K562 (cell line): ENCODE measurements at regions not wholly inside any gene's neighbourhood (a gene's known extent, or its start where the extent isn't known, plus 50 kb on each side); places are given as distances from the start of the nearest gene placed in this dataset.

Source experiments
- ATAC-seq: fragments of 200-7000 bp; cut with Tn5 transposase; 3 replicates; pipeline ENCODE4 v1.9.1; 2020; ENCODE audit warnings: moderate library complexity
- BruUV-seq: library from RNA; stranded (reverse); fragments of 400-500 nt; replicated peaks from 2 replicates; lab custom pipeline; 2021; lab: Mats Ljungman, UMichigan
- CTCF ChIA-PET: fragments of 300-600 bp; formaldehyde crosslinking; extraction: SDS; loops from one replicate; lab custom pipeline; 2021; ENCODE audit warnings: low intra/inter-chr PET ratio; lab: Yijun Ruan, JAX
- POLR2A ChIA-PET: fragments of 300-600, 350-650 bp; sonication (Branson Sonifier 250); formaldehyde crosslinking; extraction: SDS; loops from one replicate; lab custom pipeline; 2021; ENCODE audit warnings: antibody characterized with exemption, inconsistent platforms; lab: Yijun Ruan, JAX
- DNase-seq, 4 experiments: peaks; one replicate each; pipeline versions ENCODE4 v3.0.0 to v3.0.0-alpha.2; 2011 to 2018; ENCODE audit warnings: low spot score in 3 of 4, mixed read lengths in 3 of 4; ENCODE audit errors: extremely low read depth in 1 of 4
- FAIRE-seq: peaks from 2 replicates; lab custom pipeline; 2011; peaks lifted over from hg19 to GRCh38; lab: Jason Lieb, UNC
- H2AFZ ChIP-seq: 2 replicates; pipeline ENCODE4 v1.6.0; 2011; ENCODE audit warnings: low read depth, low read length, control low read depth, inconsistent platforms
- H3K27ac ChIP-seq: fragments of 200-600 bp; 3 replicates; pipeline ENCODE4 v1.8.0; 2011; ENCODE audit warnings: low read depth, mild to moderate bottlenecking, control low read depth, inconsistent platforms, low read length, moderate library complexity, mixed read lengths; ENCODE audit errors: extremely low read depth
- H3K27me3 ChIP-seq, 2 experiments: fragments of 300-600 bp in 1 of 2; 2 replicates in 1 of 2; 3 replicates in 1 of 2; pipeline versions ENCODE4 v1.6.0 to v1.8.0; 2011; ENCODE audit warnings: inconsistent platforms in 2 of 2, low read length in 2 of 2, mild to moderate bottlenecking in 1 of 2, mixed read lengths in 1 of 2, moderate library complexity in 1 of 2; ENCODE audit not compliant: control insufficient read depth in 2 of 2, insufficient read depth in 2 of 2
- H3K36me3 ChIP-seq: fragments of 300-600 bp; 3 replicates; pipeline ENCODE4 v1.8.0; 2011; ENCODE audit warnings: mild to moderate bottlenecking, low read length, inconsistent platforms; ENCODE audit not compliant: control insufficient read depth, insufficient read depth
- H3K4me1 ChIP-seq, 2 experiments: fragments of 200-600 bp in 1 of 2; replicated peaks in 1 of 2; 2 replicates in 1 of 2; 3 replicates in 1 of 2; pipeline versions ENCODE4 v1.5.1 to v1.8.0; 2011; ENCODE audit warnings: inconsistent platforms in 2 of 2, low read length in 2 of 2, mild to moderate bottlenecking in 1 of 2, mixed read lengths in 1 of 2, moderate library complexity in 1 of 2; ENCODE audit not compliant: control insufficient read depth in 2 of 2, insufficient read depth in 2 of 2
- H3K4me2 ChIP-seq: 2 replicates; pipeline ENCODE4 v1.6.1; 2011; ENCODE audit warnings: low read length, control low read depth, inconsistent platforms, mixed read lengths; ENCODE audit not compliant: insufficient read depth
- H3K4me3 ChIP-seq: fragments of 200-600 bp; sonication (generic), shearing (Covaris generic); 2 replicates; pipeline ENCODE4 v1.5.1; 2016; ENCODE audit warnings: control low read depth, inconsistent platforms
- H3K79me2 ChIP-seq: fragments of 200-600 bp; 3 replicates; pipeline ENCODE4 v1.8.0; 2011; ENCODE audit warnings: low read length, inconsistent platforms; ENCODE audit not compliant: control insufficient read depth, insufficient read depth
- H3K9ac ChIP-seq, 2 experiments: 2 replicates each; pipeline versions ENCODE4 v1.6.0 to v1.6.1; 2011; ENCODE audit warnings: low read depth in 2 of 2, low read length in 2 of 2, control low read depth in 1 of 2, inconsistent platforms in 1 of 2, mild to moderate bottlenecking in 1 of 2, mixed read lengths in 1 of 2; ENCODE audit not compliant: insufficient read depth in 1 of 2
- H3K9me1 ChIP-seq: one replicate; pipeline ENCODE4 v1.6.0; 2011; ENCODE audit warnings: inconsistent platforms, mild to moderate bottlenecking, low read length, moderate library complexity; ENCODE audit not compliant: control insufficient read depth, insufficient read depth
- H3K9me3 ChIP-seq: replicated peaks from 2 replicates; pipeline ENCODE4 v1.5.1; 2011; ENCODE audit warnings: low read depth, low read length, inconsistent platforms; ENCODE audit not compliant: control insufficient read depth, insufficient read depth
- H4K20me1 ChIP-seq: replicated peaks from 2 replicates; pipeline ENCODE4 v1.6.1; 2011; ENCODE audit warnings: low read length, inconsistent platforms, mixed read lengths; ENCODE audit not compliant: control insufficient read depth, insufficient read depth
- CEBPB ChIP-seq: fragments of 450-650 bp; IDR thresholded peaks from 2 replicates; pipeline ENCODE4 v1.6.1; 2016; ENCODE audit warnings: missing genetic modification characterization, missing compliant biosample characterization
- CEBPG ChIP-seq, 3 experiments: fragments of 200-800 bp in 1 of 3; sonication (Bioruptor generic) in 1 of 3; sonication (generic) in 1 of 3; formaldehyde crosslinking in 1 of 3; IDR thresholded peaks in 2 of 3; conservative IDR thresholded peaks in 1 of 3; 2 replicates each; pipeline versions ENCODE4 v1.6.1 to v1.8.0; 2016 to 2022; ENCODE audit warnings: missing compliant biosample characterization in 2 of 3, missing genetic modification characterization in 2 of 3, mild to moderate bottlenecking in 1 of 3, missing genetic modification reagents in 1 of 3
- GTF2F1 ChIP-seq: IDR thresholded peaks from 2 replicates; pipeline ENCODE4 v1.6.1; 2011; ENCODE audit warnings: low read depth, low read length, improper control_type of control experiment
- LARP7 ChIP-seq: fragments of 450-650 bp; IDR thresholded peaks from 2 replicates; pipeline ENCODE4 v1.6.1; 2016
- MEIS2 ChIP-seq: fragments of 450-650 bp; IDR thresholded peaks from 2 replicates; pipeline ENCODE4 v1.6.1; 2014; ENCODE audit warnings: mild to moderate bottlenecking; ENCODE audit not compliant: partially characterized antibody
- MTA1 ChIP-seq: fragments of 450-650 bp; IDR thresholded peaks from 2 replicates; pipeline ENCODE4 v1.6.1; 2017; ENCODE audit warnings: borderline replicate concordance
- WGBS: fragments of 100-300 bp; shearing (Covaris generic); methylation state at CpG from one replicate; pipeline ENCODE4 v1.1.6; 2016; ENCODE audit warnings: low coverage, mixed read lengths; ENCODE audit not compliant: insufficient coverage; ENCODE audit errors: missing lambda C conversion rate; 5-methylcytosine and 5-hydroxymethylcytosine counted together
- in situ Hi-C: fragments of 300-500 bp; cut with MboI; formaldehyde crosslinking; loops from 4 replicates; pipeline ENCODE4 v1.15.0; 2018; ENCODE audit warnings: inconsistent platforms, mixed read lengths
- intact Hi-C: fragments of 100-400 bp; cut with micrococcal nuclease; formaldehyde crosslinking; loops from 2 replicates; pipeline ENCODE4 v1.14.2; 2022
- TF ChIP-seq, protein P1 (sequence below): sonication (generic); formaldehyde crosslinking; IDR thresholded peaks from 2 replicates; pipeline ENCODE4 v1.8.0; 2023; ENCODE audit warnings: mild to moderate bottlenecking, missing genetic modification reagents
- TF ChIP-seq, protein P2 (sequence below): IDR thresholded peaks from 2 replicates; pipeline ENCODE4 v1.6.1; 2016; ENCODE audit warnings: missing genetic modification characterization, missing compliant biosample characterization
- TF ChIP-seq, protein P3 (sequence below): fragments of 450-650 bp; conservative IDR thresholded peaks from 2 replicates; pipeline ENCODE4 v1.6.1; 2016; ENCODE audit warnings: missing genetic modification characterization, low read depth, mild to moderate bottlenecking, control low read depth, missing compliant biosample characterization

DNA sequence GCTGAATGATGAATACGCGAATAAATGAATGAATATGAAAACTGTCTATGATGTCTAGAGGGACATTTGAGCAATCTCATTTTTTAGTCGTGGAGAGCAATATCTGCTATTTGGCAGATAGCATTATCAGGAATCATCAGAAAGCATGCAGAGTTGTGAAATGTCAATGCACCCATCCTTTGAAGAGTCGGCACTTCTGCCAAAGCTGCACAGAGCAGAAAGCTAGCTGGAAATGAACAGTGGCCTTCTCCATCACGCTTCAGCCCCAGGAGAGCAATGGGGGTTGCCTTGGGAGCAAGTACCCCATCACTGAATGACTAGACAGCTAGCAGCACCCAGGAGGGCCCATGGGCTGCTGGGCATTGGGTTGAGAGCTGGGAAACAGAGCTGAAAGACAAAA is 69.1 kb upstream of the PROK2 start:
- 0% methylated on average over 5 of the region's 5 CpGs for WGBS
- no peak for ATAC-seq
- Histone ChIP-seq H3K4me2 (no peak overlapping the region), H3K27ac (no peak overlapping the region), H3K79me2 (no peaks in the 10 kb centered on the region), H3K27me3 (peaks cover 10 to 25% of the 10 kb centered on the region in 2 experiments; a peak in 4 of 5 replicates), H2AFZ (no peak overlapping the region), H3K4me1 (no peaks in the 10 kb centered on the region), H3K9me3 (no peaks in the 10 kb centered on the region), H3K9me1 (no peaks in the 10 kb centered on the region), H4K20me1 (no peaks in the 10 kb centered on the region), H3K9ac (no peak overlapping the region), H3K36me3 (no peaks in the 10 kb centered on the region), H3K4me3 (no peak overlapping the region)
- POLR2A ChIA-PET, result interaction anchor here (0.8 kb wide), 1 partner anchor 105 kb away, joined by 3 read pairs; no protein-coding TSS in a partner anchor
- in situ Hi-C loops (loop anchor here (5.0 kb wide), 1 partner anchor 122 kb away; no protein-coding TSS in a partner anchor), intact Hi-C loops (no loop called here)
- no TSS peak for BruUV-seq
- CTCF ChIA-PET, result no interaction called here
- FAIRE-seq, result no peak
- TF ChIP-seq CEBPG (CRISPR knock-in tag; IDR thresholded peaks at IDR 0.05), result no peak
- TF ChIP-seq CEBPG (tag; conservative IDR thresholded peaks at IDR 0.05 in 1 of 2, IDR thresholded peaks at IDR 0.05 in 1 of 2), result peak; percentile 48 to 50; a peak in 1 of 4 replicates
- TF ChIP-seq CEBPB (tag), result peak; percentile 79
- TF ChIP-seq MTA1, result no peak
- DNase-seq, result no peak

DNA sequence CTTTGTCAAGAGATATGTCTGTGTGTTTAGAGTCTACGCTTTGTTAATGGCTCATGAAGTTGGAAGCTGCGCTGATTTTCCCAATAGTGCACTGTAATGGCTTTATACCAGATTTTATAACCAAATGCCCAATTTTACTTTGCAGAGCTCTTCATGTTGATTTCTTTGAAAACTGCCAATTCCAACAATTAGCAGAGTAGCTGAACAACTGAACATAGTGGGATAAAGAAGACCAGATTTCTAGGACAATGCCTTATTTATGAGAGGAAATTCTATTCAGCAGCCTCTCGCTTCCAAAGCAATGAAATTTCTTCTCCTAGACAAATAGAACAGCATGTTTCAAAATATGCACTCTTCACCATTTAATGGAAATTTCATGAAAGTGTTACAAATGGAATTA is 66.9 kb upstream of the PROK2 start:
- WGBS, result 0% methylated on average over 3 of the region's 3 CpGs
- FAIRE-seq (no peak), ATAC-seq (no peak), DNase-seq (no peak)
- ChIA-PET POLR2A (no interaction called here), CTCF (no interaction called here)
- Histone ChIP-seq H2AFZ (no peak overlapping the region), H3K4me1 (no peaks in the 10 kb centered on the region), H3K4me3 (no peak overlapping the region), H3K4me2 (no peak overlapping the region), H3K79me2 (no peaks in the 10 kb centered on the region), H3K9me3 (no peaks in the 10 kb centered on the region), H3K36me3 (no peaks in the 10 kb centered on the region), H3K27me3 (peaks cover 10 to 21% of the 10 kb centered on the region in 2 experiments; a peak in 4 of 5 replicates), H4K20me1 (no peaks in the 10 kb centered on the region), H3K27ac (no peak overlapping the region), H3K9ac (no peak overlapping the region), H3K9me1 (no peaks in the 10 kb centered on the region)
- in situ Hi-C loops, result loop anchor here (5.0 kb wide), 1 partner anchor 120 kb away; no protein-coding TSS in a partner anchor
- no TSS peak for BruUV-seq
- intact Hi-C loops, result no loop called here
- TF ChIP-seq, protein P1, sequence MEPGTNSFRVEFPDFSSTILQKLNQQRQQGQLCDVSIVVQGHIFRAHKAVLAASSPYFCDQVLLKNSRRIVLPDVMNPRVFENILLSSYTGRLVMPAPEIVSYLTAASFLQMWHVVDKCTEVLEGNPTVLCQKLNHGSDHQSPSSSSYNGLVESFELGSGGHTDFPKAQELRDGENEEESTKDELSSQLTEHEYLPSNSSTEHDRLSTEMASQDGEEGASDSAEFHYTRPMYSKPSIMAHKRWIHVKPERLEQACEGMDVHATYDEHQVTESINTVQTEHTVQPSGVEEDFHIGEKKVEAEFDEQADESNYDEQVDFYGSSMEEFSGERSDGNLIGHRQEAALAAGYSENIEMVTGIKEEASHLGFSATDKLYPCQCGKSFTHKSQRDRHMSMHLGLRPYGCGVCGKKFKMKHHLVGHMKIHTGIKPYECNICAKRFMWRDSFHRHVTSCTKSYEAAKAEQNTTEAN (CRISPR knock-in tag), result no peak
- TF ChIP-seq GTF2F1 (no peak), LARP7 (no peak), MEIS2 (no peak)
- TF ChIP-seq, protein P2, sequence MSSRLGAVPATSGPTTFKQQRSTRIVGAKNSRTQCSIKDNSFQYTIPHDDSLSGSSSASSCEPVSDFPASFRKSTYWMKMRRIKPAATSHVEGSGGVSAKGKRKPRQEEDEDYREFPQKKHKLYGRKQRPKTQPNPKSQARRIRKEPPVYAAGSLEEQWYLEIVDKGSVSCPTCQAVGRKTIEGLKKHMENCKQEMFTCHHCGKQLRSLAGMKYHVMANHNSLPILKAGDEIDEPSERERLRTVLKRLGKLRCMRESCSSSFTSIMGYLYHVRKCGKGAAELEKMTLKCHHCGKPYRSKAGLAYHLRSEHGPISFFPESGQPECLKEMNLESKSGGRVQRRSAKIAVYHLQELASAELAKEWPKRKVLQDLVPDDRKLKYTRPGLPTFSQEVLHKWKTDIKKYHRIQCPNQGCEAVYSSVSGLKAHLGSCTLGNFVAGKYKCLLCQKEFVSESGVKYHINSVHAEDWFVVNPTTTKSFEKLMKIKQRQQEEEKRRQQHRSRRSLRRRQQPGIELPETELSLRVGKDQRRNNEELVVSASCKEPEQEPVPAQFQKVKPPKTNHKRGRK, result no peak
- TF ChIP-seq, protein P3, sequence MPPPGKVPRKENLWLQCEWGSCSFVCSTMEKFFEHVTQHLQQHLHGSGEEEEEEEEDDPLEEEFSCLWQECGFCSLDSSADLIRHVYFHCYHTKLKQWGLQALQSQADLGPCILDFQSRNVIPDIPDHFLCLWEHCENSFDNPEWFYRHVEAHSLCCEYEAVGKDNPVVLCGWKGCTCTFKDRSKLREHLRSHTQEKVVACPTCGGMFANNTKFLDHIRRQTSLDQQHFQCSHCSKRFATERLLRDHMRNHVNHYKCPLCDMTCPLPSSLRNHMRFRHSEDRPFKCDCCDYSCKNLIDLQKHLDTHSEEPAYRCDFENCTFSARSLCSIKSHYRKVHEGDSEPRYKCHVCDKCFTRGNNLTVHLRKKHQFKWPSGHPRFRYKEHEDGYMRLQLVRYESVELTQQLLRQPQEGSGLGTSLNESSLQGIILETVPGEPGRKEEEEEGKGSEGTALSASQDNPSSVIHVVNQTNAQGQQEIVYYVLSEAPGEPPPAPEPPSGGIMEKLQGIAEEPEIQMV (tag), result no peak
